DMS 273 treated with DMSO at 0.1 percent for 48 hours (cell line): ENCODE measurements at regions not wholly inside any gene's neighbourhood (a gene's known extent, or its start where the extent isn't known, plus 50 kb on each side); places are given as distances from the start of the nearest gene placed in this dataset.
"Not testable (repeated sequence)": the region's sequence is repeated elsewhere in the genome, so short reads cannot be mapped to it uniquely, and the experiment has no call there.

Experiments used
- DNase-seq: peaks from one replicate; lab custom pipeline; 2025; lab: John Stamatoyannopoulos, UW

DNA sequence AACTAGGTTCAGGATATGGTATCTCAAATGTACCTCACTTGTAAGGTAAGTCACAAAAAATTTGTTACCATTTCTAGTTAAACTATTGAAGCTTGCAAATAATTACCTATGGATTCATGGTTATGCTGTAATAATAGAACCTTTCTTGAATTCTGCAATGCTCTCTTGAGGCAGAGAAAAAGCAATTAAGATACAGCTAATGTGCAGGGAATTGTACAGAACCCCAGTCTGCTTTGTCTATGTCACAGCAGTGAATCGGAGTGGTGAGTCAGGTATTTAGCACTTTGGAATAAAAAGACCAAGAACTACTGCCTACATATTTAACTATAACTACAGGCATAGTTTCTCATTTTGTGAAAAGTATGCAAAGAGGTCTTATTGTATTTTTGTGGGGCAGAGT is 228.7 kb upstream of the GOT2 start:
- DNase-seq: no peak

DNA sequence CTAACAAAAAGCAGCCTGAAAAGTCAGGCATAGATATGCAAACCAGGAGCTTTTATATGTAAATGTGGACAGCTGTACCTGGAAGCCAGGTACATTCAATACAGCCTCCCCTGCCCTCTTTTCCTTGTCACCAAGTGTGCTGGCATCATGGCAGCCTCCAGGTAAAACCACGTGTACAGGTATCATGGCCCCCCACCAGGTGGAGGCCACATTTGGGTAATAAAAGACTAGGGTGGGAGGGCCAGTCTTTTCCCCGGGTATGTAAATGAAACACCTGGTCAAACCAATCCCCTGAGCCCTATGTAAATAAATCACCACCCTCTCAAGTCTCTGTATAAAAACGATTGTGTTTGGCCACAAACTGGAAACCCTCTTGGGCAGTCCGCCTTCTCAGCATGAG is 226.4 kb upstream of the GOT2 start:
- no peak for DNase-seq

DNA sequence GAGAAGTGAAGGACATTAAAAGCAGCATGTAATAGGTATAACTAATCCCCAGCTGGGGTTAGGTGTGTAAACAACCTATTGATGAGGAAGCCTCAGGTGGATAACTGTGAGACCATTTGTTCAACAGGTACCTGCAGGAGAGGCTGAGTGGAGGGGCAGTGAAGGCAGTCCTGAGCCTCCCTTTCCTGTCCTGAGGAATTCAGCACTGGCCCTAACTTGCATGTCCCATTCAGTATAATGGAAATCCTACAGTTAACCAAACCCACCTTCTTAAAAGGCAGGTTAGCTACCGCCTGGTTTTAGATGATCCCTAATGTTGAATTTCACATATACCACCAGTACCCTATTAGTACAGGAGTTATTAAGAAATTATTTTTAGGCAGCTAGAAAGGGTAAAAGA is 225.9 kb upstream of the GOT2 start:
- DNase-seq: no peak

DNA sequence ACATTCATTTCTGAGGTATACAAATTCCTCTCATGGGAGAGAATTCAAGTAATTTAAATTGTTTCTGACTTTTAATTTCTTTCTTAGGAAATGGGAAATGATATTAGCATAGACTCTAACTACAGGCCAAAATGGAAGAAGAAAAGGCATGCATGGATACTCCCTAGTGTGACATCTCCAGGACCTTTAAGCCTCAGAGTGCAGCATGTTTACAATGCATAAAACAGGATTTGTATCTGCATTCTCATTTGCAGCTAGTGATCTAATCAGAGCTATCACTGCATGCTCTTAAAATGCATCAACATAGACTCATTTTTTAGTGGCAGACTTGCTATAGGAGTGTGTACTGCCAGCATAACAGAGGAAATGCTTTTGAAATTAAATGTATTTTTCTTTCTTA is 224.6 kb upstream of the GOT2 start:
- no peak for DNase-seq

DNA sequence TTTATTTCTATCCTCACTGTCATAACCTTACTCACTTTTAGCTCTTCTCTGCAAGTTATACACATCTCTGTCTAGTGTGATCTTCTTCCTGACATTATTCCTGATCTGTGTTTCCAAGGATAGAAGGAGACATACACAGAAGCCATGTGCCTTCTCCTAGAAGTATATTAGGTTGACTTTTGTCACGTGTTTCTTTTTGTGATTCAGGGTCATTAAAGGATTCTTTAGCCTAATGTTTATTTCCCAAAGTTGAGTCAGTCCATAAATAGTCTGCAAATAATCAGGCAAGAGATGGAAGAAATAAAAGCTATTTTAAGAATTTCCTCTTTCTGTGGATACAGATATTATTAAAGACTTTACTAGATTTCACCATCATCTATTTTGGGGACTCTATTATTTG is 214.1 kb upstream of the GOT2 start:
- no peak for DNase-seq

DNA sequence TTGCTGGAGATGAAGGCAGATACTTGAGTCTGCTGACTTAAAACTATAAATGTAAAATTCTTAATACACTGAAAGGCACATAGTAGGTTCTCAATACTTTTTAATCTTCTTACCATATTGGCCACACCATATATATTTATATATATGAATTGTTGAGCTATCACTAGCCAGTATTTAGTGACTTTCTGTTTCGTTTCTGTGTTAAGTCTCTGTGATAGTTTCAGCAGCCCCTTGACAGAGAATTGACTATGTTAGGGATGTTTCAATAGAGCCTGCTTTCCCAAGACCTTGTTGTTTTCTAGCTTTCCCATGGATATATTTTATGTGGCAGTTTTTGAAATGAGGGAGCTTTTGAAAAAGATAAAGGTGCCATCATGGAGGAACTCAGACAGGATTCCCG is 206.5 kb upstream of the GOT2 start:
- DNase-seq: no peak

DNA sequence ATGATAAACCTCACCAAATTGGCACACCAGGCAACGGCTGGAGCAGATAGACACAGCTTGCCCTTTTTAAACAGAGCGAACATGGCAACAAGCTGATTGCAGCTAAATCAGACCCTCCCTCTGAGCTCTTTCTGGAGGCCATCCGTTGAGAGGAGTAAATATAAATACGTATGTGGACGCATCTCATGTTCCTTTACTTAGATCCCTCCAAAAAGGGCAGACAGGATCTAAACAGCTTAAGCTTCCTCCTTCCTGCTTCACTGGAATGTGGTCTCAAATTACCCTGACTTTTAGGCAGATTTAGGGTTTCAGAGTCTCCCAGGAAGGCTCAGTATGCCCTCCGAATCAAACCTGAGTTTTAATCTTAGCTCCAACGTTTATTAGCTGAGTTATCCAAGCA is 204.7 kb upstream of the GOT2 start:
- DNase-seq: no peak

DNA sequence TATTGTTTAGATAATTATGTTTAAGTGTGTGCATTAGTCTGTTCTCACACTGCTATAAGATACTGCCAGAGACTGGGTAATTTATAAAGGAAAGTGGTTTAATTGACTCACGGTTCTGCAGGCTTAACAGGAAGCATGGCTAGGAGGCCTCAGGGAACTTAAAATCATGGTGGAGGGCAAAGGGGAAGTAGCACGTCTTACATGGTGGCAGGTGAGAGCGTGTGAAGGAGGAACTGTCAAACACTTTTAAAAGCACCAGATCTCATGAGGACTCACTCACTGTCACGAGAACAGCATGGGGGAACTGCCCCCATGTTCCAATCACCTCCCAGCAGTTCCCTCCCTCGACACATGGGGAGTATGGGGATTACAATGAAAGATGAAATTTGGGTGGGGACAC is 203.5 kb upstream of the GOT2 start:
- no peak for DNase-seq

DNA sequence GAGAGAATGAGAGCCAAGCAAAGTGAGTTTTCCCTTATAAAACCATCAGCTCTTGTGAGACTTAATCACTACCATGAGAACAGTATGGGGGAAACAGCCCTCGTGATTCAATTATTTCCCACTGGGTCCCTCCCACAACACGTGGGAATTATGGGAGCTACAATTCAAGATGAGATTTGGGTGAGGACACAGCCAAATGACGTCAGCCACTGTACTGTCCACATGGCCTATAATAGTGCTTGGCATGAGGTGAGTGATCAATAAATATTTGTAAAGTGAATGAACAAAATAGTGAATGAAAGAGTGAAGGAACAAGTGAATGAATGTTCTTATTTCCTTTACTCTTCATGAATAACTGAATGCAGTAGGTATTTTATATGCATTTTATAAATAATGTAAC is 199.1 kb upstream of the GOT2 start:
- DNase-seq: no peak

DNA sequence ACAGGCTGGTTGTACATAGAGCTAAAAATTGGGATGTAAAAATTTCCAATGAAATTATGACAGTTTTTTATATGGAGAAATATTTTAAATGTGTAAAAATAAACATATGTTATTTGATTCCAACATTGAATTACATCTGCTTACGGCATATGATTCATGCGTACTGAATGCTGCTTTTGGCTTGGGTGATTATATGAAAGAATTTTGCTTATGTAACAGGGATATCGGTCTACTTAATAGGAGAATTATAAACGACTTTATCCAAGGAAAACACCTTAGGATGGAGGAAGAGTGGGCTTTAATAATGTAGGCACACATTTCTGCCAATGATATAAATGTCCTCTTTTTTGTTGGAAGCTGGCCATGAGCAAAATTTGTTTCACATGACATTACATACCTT is 197.3 kb upstream of the GOT2 start:
- no peak for DNase-seq

DNA sequence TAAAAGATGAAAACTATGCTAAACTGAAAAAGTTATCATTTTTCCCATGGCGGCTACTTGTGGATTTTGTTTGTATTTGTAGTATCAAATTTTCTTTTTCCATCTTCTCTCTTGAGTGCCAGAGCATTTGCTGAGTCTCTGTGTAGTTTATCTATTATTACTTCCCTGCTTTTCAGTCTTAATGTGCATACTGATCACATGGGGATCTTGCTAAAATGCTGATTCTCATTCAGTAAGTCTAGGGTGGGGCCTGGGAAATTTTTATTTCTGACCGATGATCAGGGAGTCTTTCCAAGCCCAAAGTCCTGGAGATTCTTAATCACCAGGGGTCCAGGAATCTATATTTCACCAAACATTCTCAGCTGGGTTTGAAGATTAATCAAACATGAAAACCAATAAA is 189.0 kb upstream of the GOT2 start:
- DNase-seq: no peak

DNA sequence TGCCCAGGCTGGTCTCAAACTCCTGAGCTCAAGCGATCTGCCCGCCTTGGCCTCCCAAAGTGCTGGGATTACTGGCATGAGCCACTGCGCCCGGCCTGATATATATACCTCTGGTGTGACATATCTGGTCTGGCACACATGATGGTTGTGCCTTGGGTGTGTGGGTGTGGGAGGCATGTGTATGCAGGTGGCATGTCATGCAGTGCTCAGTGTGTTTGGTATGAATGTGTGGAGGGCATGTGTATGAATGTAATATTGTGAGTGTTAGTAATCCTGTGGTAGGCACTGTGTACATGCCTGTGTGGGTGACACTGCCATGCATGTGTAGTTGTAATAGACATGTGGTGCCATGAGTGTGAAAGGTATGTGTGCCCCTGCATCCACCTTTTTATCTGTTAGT is 179.3 kb upstream of the GOT2 start:
- no peak for DNase-seq

DNA sequence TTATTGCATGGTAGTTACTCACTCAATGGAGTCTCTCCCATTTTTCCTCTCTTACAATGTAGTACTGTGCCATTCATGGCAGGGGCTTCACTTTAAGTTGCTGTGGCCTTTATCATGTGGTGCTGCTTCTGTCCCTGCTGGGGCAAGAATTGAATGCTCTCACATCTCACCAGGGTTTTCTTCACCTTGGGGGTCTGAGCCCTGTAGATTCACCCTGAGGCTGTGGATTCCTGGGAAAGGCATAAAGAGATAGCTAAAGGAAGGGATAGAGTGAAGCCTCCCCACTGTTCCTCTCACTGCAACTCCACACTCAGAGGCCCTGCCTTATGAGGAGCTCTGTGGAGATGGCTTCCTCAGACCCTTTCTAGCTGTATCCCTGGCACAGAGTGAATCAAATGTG is 178.5 kb upstream of the GOT2 start:
- DNase-seq: no peak

DNA sequence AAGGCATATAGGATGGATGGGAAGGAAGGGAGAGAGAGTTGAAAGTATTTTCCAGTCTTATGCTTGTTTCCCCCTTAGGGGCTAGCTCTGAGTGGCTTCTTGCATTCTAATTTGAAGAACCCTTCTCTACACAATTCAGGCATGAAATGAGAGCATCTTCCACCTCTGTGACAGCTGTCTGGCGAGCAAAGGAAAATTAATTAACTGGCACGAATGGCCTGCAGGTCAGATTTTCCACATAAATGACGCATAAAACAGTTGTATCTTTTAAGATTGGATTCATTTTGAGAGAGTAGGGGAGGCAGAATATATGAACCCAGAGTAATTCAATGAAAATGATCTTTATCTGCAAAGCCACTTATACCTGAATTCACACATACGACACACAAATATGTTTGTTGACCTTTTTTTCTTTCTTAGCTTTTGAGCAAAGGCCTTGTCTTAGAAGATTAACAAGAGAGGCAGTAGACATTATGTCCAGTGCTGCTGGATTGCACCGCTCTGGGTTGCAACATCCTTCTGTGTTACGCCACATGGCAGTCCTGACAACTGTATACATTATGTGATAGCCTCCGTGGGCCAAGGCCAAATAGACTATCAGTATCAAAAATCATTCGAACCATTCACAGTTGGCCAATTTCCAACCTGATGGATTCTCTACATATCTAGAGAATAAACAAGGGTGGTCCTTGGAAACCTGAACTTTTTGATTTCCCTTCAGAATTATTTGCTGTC is 173.0 kb upstream of the GOT2 start:
- no peak for DNase-seq

DNA sequence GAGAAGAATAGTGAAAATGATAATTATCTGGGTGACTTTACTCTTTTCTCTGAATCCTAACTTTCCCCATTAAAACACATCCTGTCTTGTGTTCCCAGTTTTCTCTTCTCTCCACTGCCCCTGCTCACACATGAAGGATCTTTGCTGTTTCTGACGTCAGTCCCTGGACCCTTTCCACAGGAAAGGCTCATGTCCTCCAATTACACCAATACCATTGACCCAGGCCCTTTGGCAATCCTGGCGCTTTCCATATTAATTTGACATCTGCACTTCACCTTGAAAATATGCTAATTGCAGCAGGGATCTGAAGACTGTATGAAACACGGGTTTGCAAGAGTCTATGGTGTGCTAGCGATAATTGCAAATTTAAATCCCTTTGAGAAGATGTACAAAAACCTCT is 170.2 kb upstream of the GOT2 start:
- DNase-seq: no peak

DNA sequence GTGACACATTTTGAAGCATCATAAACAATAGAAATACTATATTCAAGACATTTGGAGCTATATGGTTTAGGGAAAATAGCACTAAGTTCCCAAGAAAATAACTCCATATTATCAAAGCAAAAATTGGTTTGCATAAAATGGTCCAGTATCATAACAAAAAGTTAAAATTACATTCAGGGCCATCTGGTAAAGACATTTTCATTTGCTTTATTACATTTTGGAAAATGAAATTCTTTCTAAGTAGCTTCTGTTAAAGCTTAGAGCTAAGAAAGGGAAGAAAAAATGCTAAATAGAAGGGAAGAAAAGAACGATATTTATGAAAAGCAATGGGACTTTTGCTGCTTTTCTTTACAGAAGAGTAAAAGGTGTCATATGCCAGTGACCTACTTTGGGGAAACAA is 155.4 kb upstream of the GOT2 start:
- DNase-seq: no peak

DNA sequence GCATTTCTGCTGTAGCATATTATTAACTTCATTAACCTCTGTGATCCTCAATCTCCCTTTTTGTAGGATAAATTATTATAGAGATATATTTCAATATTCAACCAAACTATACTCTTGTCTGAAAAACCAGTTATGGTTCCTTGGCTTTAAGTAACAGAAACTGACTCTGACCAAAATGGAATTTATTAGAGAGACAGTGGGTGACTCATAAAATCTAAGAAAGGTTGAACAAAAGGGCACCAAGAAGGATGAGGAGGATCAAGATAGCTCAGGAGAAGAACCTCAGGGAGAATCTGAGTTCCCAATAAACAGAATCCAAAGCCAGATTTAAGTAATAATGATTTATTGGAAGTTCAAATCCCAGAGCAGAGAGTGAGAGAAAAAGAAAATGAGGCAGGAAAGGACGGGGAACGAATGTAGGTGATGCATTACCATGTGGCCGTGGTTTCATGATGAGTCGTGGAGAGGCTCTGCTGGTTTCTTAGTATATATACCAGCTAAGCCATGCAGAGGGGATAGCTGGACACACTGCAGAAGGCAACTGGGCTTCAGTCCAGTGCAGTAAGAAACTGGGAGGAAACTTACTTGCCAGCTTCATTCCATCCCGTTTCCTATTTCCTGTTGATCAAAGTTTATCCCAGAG is 151.5 kb upstream of the GOT2 start:
- no peak for DNase-seq

DNA sequence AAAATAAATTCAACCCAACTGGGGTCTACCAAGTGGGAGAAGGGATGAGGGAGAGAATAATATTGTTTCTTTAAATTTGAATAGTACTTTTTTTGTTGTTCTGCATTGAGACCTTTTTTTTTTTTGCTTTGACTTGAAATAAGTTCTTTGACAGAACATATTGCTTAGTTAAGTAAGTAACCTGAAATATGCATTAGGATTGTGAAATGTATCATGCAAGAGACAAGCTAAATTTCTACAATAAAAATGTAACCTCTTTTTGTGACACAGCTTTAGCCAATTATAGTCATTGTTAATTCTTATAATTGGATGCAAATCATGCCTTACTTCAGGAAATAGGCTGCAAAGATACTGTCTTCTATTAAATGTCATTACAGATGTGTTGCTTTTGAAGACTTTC is 150.0 kb upstream of the GOT2 start:
- DNase-seq: no peak

DNA sequence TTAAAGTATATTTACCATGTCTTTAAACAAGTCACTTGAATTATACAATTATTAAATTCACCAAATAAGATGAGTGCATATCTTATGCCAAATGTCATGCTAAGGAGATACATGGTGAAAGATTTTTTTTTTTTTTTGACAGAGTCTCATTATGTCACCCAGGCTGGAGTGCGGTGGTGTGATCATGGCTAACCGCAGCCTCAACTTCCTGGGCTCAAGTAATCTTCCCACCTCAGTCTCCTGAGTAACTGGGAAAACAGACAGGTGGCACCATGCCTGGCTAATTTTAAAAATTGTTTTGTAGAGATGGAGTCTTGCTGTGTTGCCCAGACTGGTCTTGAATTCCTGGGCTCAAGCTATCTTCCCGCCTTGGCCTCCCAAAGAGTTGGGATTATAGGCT is 149.0 kb upstream of the GOT2 start:
- DNase-seq: no peak

DNA sequence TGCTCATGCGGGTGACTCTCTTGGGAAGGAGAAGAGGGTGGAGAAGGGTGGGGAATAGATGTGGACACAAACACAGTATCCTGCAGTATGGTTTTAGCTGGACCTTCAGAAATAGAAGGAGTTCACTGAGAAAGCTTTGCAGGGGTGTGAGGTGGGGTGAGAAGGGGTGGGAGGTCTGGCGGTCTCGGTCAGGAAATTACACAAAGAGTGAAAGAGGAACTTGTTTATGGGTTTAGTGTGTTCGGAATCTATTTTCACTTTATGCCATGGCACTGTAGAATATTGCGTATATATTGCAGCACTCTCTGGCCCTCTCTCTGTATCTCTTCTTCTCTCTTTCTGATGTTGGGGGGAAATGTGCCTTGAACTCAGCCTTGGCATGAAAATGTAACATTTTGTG is 148.2 kb upstream of the GOT2 start:
- no peak for DNase-seq

DNA sequence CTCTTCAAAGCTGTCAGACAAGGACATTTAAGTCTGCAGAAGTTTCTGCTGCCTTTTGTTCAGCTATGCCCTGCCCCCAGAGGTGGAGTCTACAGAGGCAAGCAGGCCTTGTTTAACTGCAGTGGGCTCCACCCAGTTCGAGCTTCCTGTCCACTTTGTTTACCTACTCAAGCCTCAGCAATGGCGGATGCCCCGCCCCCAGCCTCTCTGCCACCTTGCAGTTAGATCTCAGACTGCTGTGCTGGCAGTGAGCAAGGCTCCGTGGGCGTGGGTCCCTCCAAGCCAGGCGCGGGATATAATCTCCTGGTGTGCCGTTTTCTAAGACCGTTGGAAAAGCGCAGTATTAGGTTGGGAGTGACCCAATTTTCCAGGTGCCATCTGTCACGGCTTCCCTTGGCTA is 144.5 kb upstream of the GOT2 start:
- not testable (repeated sequence) for DNase-seq

DNA sequence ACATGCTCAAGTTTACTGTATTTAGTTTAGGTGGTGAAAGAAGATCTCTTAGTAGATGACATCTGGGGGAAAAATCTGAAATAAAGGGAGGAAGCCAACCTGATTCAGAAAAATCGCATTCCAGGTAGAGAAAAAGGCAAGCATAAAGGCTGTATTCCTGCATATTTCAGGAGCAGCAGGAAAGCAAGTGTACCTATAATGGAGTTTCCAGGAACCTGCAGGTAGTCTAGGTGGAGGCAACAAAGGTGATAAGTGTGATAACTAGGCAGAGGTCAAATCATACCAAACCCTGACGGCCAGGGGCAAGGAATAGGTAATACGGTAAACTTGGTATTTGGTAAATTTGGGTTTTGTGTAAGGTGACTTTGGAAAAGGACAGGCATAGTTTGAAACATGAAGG is 132.8 kb upstream of the GOT2 start:
- no peak for DNase-seq

DNA sequence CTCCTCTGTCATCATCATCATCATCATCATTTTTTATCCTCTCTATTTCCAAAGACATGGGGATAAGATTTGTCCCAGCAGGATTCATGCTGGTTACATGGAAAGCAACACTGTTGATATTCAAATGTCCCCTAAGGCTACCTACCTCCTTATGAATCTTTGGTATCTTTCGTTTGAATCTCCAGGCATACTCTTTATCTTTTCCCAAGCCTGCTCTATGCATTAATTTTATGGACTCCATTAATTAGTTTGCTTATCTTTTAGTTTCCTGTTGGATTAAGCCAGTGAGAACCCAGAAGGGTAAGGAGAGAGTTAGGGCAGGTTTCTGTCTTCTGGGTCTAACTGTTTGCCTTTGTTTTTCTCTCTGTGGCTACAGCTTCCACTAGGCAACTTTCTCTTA is 129.6 kb upstream of the GOT2 start:
- no peak for DNase-seq

DNA sequence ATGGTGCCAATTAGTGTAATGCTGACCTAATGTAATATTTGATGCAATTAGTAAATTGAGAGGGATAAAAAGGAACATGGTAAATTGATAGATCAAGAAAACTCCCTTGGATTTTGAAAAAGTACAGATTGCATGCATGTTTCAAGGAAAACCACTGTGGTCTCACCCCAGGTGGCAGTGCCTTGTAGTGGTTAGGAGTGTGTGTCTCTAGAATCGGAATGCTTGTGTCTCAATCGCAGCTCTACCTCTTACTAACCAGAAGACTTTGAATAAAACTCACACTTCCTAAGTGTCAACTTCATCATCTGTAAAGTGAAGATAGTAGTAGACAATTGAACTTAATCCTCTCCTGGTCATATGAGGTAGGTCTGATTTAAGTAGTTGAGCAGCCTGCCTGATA is 128.9 kb upstream of the GOT2 start:
- DNase-seq: no peak
